Left lung (tissue), 4 donors: ENCODE measurements at regions not wholly inside any gene's neighbourhood (a gene's known extent, or its start where the extent isn't known, plus 50 kb on each side); places are given as distances from the start of the nearest gene placed in this dataset.

Source experiments
- ATAC-seq: fragments of 200-7000 bp; cut with Tn5 transposase; one replicate; pipeline ENCODE4 v1.9.1; 2020; ENCODE audit warnings: moderate library complexity
- DNase-seq, 4 donors: peaks; one replicate each; pipeline ENCODE4 v3.0.0-alpha.2; 2013 to 2020
- H3K27ac ChIP-seq, 2 donors: fragments of 200-600 bp; sonication (generic) in 1 of 2; one replicate each; pipeline versions ENCODE4 v1.5.0 to v1.8.0; 2020 to 2021
- H3K27me3 ChIP-seq, 2 donors: fragments of 200-600 bp; sonication (generic) in 1 of 2; one replicate each; pipeline versions ENCODE4 v1.5.0 to v1.8.0; 2020 to 2021
- H3K36me3 ChIP-seq, 2 donors: fragments of 200-600 bp; sonication (generic) in 1 of 2; one replicate each; pipeline versions ENCODE4 v1.5.0 to v1.8.0; 2020 to 2021
- H3K4me1 ChIP-seq, 2 donors: fragments of 200-600 bp; one replicate each; pipeline ENCODE4 v1.8.0; 2021
- H3K4me3 ChIP-seq, 2 donors: fragments of 200-600 bp; sonication (generic) in 1 of 2; one replicate each; pipeline versions ENCODE4 v1.5.0 to v1.8.0; 2020 to 2021; ENCODE audit warnings: mild to moderate bottlenecking in 1 of 2
- H3K9me3 ChIP-seq, 2 donors: fragments of 200-600 bp; sonication (generic) in 1 of 2; one replicate each; pipeline versions ENCODE4 v1.5.0 to v1.8.0; 2020 to 2021
- intact Hi-C, 2 donors: fragments of 100-400 bp; cut with DNase I; formaldehyde crosslinking; loops; one replicate each; pipeline versions ENCODE4 v1.11.2 to v1.14.2; 2022
- TF ChIP-seq, protein P1 (sequence below), 2 donors: fragments of 200-600 bp; sonication (generic) in 1 of 2; IDR thresholded peaks; one replicate each; pipeline versions ENCODE4 v1.5.0 to v1.8.0; 2021; ENCODE audit warnings: antibody characterized with exemption in 2 of 2
- donor health status: DM: no; HTN: yes; CAD: no.
- donor health status: DM: no; HTN: no; CAD: no.

DNA sequence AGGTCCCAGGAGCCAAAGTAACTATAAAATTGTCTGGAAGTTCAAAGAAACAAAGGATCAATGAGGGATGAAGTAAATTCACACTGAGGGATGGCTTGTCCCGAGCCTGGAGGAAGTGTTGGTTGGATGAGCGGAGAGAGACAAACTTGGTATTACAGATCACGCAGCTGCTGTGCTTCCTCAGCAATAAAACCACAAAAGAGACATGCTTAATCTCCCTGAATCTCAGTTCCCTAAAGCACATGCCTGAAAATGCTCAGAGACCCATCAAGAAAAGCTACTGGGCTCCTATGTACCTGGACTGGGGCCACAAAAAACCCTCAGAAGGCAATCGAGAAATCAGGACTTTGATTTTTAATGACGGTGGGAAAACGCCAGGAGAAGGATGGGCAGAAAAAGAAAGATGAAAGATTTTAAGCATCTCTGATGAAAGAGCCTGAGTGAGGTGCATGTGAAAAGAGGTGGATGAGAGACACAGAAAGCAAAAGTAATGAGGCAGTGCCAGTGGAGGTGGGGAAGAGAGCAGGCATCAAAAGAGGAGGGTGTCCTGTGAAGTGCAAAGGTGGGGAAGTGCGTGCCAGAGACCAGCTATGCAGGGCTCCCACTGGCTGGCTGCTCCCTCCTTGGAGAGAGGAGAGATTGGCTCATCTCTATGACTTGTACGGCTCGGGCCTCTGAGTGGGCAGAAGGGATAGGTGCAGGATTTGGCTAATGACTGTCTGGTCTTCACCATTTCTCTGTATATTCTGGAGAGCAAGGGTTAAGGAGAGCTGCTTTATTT, 143.7 kb downstream of the ABCC12 start:
- Histone ChIP-seq H3K9me3 (no peaks in the 10 kb centered on the region), H3K27ac (no peak overlapping the region), H3K27me3 (no peaks in the 10 kb centered on the region), H3K4me3 (no peak overlapping the region), H3K36me3 (no peaks in the 10 kb centered on the region), H3K4me1 (no peaks in the 10 kb centered on the region)
- TF ChIP-seq, protein P1, sequence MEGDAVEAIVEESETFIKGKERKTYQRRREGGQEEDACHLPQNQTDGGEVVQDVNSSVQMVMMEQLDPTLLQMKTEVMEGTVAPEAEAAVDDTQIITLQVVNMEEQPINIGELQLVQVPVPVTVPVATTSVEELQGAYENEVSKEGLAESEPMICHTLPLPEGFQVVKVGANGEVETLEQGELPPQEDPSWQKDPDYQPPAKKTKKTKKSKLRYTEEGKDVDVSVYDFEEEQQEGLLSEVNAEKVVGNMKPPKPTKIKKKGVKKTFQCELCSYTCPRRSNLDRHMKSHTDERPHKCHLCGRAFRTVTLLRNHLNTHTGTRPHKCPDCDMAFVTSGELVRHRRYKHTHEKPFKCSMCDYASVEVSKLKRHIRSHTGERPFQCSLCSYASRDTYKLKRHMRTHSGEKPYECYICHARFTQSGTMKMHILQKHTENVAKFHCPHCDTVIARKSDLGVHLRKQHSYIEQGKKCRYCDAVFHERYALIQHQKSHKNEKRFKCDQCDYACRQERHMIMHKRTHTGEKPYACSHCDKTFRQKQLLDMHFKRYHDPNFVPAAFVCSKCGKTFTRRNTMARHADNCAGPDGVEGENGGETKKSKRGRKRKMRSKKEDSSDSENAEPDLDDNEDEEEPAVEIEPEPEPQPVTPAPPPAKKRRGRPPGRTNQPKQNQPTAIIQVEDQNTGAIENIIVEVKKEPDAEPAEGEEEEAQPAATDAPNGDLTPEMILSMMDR (IDR thresholded peaks at IDR 0.05): no peak
- DNase-seq (no peak), ATAC-seq (no peak)
- intact Hi-C loops: no loop called here

DNA sequence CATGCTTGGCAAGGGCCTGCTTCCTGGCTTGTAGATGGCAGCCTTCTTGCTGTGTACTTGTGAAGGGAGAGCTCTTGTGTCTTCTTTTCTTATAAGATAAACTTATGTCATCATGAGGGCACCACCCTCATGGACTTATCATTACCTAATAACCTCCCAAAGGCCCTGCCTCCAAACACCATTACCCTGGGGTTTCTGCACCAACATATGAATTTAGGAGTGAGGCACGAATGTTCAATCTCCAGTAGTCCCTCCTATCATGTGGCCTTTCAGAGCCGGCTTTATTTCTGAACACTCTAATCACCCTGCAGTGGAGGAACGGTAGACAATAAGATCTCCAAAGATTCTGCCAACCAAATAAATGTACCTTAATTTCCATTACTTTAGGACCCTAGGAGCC, 144.3 kb downstream of the ABCC12 start:
- Histone ChIP-seq H3K36me3 (no peaks in the 10 kb centered on the region), H3K4me3 (no peak overlapping the region), H3K27me3 (no peaks in the 10 kb centered on the region), H3K27ac (no peak overlapping the region), H3K9me3 (peaks cover 0 to 3% of the 10 kb centered on the region in 2 donors), H3K4me1 (no peaks in the 10 kb centered on the region)
- no peak for DNase-seq
- intact Hi-C loops: no loop called here
- ATAC-seq: no peak
- TF ChIP-seq, protein P1 (IDR thresholded peaks at IDR 0.05): no peak

DNA sequence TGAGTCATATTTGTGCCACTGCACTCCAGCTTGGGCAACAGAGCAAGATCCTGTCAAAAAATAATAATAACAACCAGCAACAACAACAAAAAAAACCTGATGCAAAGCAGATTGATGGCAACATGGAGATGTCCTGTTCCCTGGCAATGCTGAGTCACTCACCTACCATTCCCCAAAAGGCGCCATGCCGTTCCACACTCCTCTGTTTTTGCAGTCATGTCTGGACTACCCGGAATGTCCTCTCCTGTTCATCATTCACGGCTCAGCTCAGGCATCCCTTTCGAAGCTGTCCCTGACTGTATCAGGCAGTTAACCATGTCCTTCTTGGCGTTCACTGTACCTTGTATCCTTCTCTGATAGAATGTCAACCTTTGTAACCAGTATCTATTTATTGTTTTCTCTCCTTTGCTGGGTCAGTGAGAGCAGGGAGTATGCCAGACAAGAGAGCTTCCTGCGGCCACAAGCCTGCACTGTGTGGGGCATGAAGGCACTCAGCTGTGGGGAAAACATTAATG, 147.7 kb downstream of the ABCC12 start:
- TF ChIP-seq, protein P1 (IDR thresholded peaks at IDR 0.05): no peak
- DNase-seq (no peak), ATAC-seq (no peak)
- Histone ChIP-seq H3K36me3 (no peaks in the 10 kb centered on the region), H3K4me3 (no peak overlapping the region), H3K27me3 (no peaks in the 10 kb centered on the region), H3K4me1 (no peaks in the 10 kb centered on the region), H3K27ac (no peak overlapping the region), H3K9me3 (peaks cover 0 to 3% of the 10 kb centered on the region in 2 donors)
- intact Hi-C loops: no loop called here

DNA sequence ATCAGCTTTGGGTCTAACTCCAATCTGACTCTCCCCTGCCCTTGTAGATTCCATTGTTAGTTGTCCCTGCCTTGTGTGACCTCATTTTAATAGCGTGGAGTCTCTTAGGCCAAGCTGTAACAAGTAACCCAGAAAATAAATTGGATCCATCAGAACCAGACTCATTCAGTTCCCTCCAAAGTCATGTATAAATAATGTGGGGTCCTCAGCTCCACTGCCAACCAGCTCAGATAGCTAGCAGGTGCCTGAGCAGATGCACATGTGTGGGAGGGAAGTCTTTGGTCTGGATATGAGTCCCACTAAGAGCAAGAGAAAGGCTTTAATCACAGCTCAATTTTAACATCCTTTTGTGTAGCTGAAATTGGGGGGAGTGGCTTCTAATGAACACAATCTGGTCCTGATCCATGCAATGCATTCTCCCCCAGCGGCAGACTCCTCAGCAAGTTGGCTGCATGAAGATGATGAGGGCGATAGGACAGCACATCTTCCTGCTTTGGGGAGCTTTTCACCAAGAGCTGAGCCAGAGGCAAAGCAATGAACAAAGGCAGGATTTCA, 151.6 kb downstream of the ABCC12 start:
- Histone ChIP-seq H3K27ac (no peak overlapping the region), H3K27me3 (no peaks in the 10 kb centered on the region), H3K4me1 (no peaks in the 10 kb centered on the region), H3K9me3 (peaks cover 0 to 3% of the 10 kb centered on the region in 2 donors), H3K36me3 (no peaks in the 10 kb centered on the region), H3K4me3 (no peak overlapping the region)
- intact Hi-C loops: no loop called here
- TF ChIP-seq, protein P1 (IDR thresholded peaks at IDR 0.05): no peak
- no peak for DNase-seq
- no peak for ATAC-seq

DNA sequence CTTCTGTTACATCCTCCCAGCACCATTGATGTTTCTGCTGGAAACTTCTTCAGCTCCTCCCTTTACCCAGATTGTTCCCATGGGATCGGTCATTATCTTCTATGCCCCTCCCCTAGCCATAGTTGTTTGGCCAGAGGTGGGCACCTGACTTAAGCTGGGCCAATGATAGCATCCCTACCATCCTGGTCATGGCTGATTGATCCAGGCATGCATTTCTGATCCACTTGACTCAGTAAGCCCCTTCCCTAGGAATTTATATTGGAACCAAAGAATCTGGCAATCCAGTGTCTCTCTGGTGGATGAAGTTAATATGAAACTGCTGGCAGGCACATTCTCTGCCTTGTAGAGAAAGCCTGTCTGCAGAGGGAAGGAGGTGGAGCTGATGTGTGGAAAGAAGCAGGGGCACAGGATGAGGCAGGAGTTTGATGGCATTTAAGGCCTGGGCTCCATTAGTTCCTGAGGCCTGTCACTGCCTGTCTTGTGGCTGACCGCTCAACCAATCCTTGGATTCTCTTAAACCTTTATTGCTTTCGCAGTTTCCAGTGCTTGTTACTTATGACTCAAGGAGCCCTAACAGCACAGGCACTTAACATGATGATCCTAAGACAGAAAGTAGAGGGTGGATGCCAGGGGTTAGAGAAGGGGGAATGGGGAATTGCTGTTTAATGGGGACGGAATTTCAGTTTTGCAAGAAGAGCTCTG, 152.4 kb downstream of the ABCC12 start:
- intact Hi-C loops: no loop called here
- Histone ChIP-seq H3K4me3 (no peak overlapping the region), H3K36me3 (no peaks in the 10 kb centered on the region), H3K27me3 (no peaks in the 10 kb centered on the region), H3K27ac (no peak overlapping the region), H3K9me3 (peaks cover 0 to 3% of the 10 kb centered on the region in 2 donors), H3K4me1 (no peaks in the 10 kb centered on the region)
- DNase-seq: no peak
- ATAC-seq: no peak
- TF ChIP-seq, protein P1 (IDR thresholded peaks at IDR 0.05): no peak
